IPS-18a (cell line): ENCODE measurements at regions not wholly inside any gene's neighbourhood (a gene's known extent, or its start where the extent isn't known, plus 50 kb on each side); places are given as distances from the start of the nearest gene placed in this dataset.

Source experiments
- H3K27ac ChIP-seq: one replicate; pipeline ENCODE4 v1.5.1; 2013; ENCODE audit warnings: low read length
- H3K27me3 ChIP-seq: one replicate; pipeline ENCODE4 v1.6.1; 2013; ENCODE audit warnings: mild to moderate bottlenecking, low read length; ENCODE audit not compliant: control insufficient read depth, insufficient read depth
- H3K36me3 ChIP-seq: one replicate; pipeline ENCODE4 v1.6.1; 2013; ENCODE audit warnings: low read depth, low read length; ENCODE audit not compliant: control insufficient read depth
- H3K4me1 ChIP-seq: one replicate; pipeline ENCODE4 v1.6.1; 2013; ENCODE audit warnings: low read depth, low read length; ENCODE audit not compliant: control insufficient read depth
- H3K4me3 ChIP-seq: one replicate; pipeline ENCODE4 v1.5.1; 2013; ENCODE audit warnings: low read length
- H3K9ac ChIP-seq: one replicate; pipeline ENCODE4 v1.6.1; 2013; ENCODE audit warnings: mild to moderate bottlenecking, low read length, moderate library complexity
- H3K9me3 ChIP-seq: one replicate; pipeline ENCODE4 v1.6.1; 2013; ENCODE audit warnings: low read depth, low read length; ENCODE audit not compliant: control insufficient read depth

GRCh38 chr9:26325444-26325829, 567.2 kb downstream of the CAAP1 start:
- H3K9me3 ChIP-seq = no peaks in the 10 kb centered on the region
- H3K27me3 ChIP-seq = no peaks in the 10 kb centered on the region
- no peaks in the 10 kb centered on the region for H3K4me1 ChIP-seq
- no peak overlapping the region for H3K9ac ChIP-seq
- H3K36me3 ChIP-seq = no peaks in the 10 kb centered on the region
- H3K27ac ChIP-seq = no peak overlapping the region
- H3K4me3 ChIP-seq = no peak overlapping the region

DNA sequence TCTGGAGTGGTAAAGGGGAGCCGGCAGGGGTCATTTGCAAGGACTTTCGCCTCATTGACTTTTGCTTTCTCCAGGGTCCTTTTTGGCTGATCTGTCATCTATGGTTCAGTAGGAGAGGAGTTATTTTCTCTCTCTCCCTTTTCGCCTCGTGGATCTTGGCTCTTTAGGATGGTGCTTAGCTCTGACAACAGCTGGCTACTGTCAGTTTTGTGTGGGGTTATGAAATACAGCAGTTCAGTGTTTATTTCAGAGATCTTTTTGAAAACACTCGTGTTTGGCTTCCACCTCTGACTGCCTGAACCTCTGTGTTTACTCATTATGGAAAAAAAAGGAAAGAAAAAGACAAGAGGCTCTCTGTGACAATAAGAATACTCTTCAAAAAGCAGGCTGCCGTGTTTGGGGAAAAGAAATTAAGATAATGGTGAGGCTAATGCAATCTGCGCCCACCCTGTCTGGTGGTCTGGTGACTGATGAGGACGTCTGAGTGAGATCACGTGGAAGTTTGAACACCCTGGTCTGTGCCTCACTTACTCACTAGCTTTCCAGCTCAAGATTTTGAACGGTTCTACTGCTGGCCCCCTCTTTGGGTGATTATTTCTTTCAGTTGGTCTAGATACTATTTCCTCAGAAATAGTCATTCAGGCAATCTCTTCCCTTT, 567.7 kb downstream of the CAAP1 start:
- Histone ChIP-seq H3K4me3 (no peak overlapping the region), H3K27ac (no peak overlapping the region), H3K27me3 (no peaks in the 10 kb centered on the region), H3K9me3 (no peaks in the 10 kb centered on the region), H3K9ac (no peak overlapping the region), H3K4me1 (no peaks in the 10 kb centered on the region), H3K36me3 (no peaks in the 10 kb centered on the region)

DNA sequence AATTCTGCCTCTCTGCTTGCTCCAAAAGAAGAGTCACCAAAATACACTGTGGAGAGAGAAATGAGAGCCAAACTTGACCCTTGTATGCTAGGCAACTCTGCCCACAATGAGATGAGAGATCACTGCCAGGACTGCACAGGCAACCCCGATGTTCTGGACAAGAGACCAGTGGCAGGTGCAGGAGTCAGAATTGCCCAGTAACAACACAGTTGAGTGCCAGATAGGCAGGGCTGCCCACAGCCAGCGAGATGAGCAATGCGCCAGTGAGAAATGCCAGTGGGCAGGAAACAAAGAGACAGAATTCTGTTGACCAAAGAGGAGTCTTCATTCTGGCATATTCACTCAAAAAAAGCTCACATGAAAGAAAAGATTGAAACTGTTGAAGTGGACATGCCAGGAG, 570.7 kb downstream of the CAAP1 start:
- H3K4me3 ChIP-seq = no peak overlapping the region
- no peak overlapping the region for H3K27ac ChIP-seq
- H3K9ac ChIP-seq = no peak overlapping the region
- no peaks in the 10 kb centered on the region for H3K4me1 ChIP-seq
- H3K27me3 ChIP-seq = no peaks in the 10 kb centered on the region
- no peaks in the 10 kb centered on the region for H3K36me3 ChIP-seq
- no peaks in the 10 kb centered on the region for H3K9me3 ChIP-seq

GRCh38 chr9:26319859-26320258, 572.7 kb downstream of the CAAP1 start:
- H3K4me3 ChIP-seq = no peak overlapping the region
- H3K36me3 ChIP-seq = no peaks in the 10 kb centered on the region
- no peak overlapping the region for H3K9ac ChIP-seq
- H3K4me1 ChIP-seq = no peaks in the 10 kb centered on the region
- H3K27ac ChIP-seq = no peak overlapping the region
- no peaks in the 10 kb centered on the region for H3K9me3 ChIP-seq
- H3K27me3 ChIP-seq = no peaks in the 10 kb centered on the region

- no peaks in the 10 kb centered on the region for H3K27me3 ChIP-seq
- H3K36me3 ChIP-seq = no peaks in the 10 kb centered on the region
- no peaks in the 10 kb centered on the region for H3K4me1 ChIP-seq
- no peak overlapping the region for H3K9ac ChIP-seq
- no peaks in the 10 kb centered on the region for H3K9me3 ChIP-seq
- no peak overlapping the region for H3K27ac ChIP-seq
- H3K4me3 ChIP-seq = no peak overlapping the region
Observed at GRCh38 chr9:26313108-26313507, 579.5 kb downstream of the CAAP1 start.

DNA sequence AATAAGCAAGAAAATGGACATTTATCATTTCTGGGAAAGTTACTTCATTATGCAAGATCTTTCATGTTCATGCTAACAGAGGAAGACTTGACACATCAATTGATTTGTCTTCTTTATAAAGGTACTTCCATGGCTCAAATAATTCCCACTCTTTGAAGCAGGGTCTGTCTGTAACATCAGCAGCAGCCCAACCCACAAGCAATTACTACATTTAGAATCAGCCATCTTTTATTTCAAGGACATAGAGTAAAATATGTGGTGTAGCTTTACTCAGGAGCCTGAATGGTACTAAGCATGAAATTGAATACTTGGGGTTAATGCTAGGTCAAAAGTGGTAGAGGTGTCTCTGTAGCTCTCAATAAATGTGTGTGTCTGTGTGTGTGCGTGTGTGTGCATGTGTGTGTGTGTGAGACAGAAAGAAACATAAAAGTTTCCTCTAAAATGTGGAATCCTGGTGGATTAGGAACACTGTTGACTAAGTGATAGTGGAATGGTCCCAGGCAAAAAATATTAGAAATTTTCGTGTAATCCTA, 581.1 kb downstream of the CAAP1 start:
- Histone ChIP-seq H3K4me3 (no peak overlapping the region), H3K4me1 (no peaks in the 10 kb centered on the region), H3K9ac (no peak overlapping the region), H3K27ac (no peak overlapping the region), H3K9me3 (no peaks in the 10 kb centered on the region), H3K27me3 (no peaks in the 10 kb centered on the region), H3K36me3 (no peaks in the 10 kb centered on the region)

DNA sequence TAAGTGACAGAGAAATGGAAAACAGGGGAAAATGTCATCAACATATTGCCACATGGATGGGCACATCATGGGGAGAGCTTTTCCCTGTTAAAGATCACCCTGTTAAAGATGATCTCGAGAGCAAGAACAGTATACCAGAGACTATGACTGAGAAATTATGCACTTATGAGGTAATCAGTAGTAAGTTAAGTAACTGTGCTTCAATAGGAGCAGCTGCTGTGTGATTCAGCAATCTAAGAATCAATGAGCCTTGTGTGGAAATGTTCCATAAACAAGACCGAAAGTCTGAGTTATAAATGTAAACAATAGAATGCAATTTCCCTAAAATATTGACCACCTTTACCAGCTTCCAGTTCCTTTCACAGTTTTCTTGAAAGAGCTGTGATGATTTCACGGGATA, 582.3 kb downstream of the CAAP1 start:
- Histone ChIP-seq H3K36me3 (no peaks in the 10 kb centered on the region), H3K27me3 (no peaks in the 10 kb centered on the region), H3K4me3 (no peak overlapping the region), H3K27ac (no peak overlapping the region), H3K4me1 (no peaks in the 10 kb centered on the region), H3K9ac (no peak overlapping the region), H3K9me3 (no peaks in the 10 kb centered on the region)

DNA sequence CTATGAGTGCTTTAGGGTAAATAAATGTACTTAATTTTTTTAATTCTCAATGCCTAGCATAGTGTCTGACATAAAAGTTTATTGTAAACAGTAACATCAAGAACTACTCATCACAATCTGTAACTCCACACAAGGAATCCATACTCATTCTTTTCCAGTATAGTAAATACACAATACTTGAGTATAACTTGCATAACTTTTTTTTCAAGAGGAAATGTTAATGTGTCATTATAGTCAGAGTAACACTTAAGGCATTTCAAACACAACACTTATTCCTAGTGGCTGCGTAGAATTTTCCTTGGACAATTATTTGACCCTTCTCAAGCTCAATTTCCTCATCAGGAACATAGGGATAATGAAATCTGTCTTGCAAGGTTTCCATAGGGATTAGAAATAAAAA, 584.3 kb downstream of the CAAP1 start:
- H3K4me3 ChIP-seq = no peak overlapping the region
- H3K27me3 ChIP-seq = no peaks in the 10 kb centered on the region
- no peaks in the 10 kb centered on the region for H3K36me3 ChIP-seq

GRCh38 chr9:26301659-26302058, 590.9 kb downstream of the CAAP1 start:
- no peak overlapping the region for H3K9ac ChIP-seq
- H3K27me3 ChIP-seq = no peaks in the 10 kb centered on the region
- no peak overlapping the region for H3K4me3 ChIP-seq
- no peaks in the 10 kb centered on the region for H3K9me3 ChIP-seq
- no peak overlapping the region for H3K27ac ChIP-seq
- H3K36me3 ChIP-seq = no peaks in the 10 kb centered on the region
- H3K4me1 ChIP-seq = no peaks in the 10 kb centered on the region

More for the DNA sequence above, 584.3 kb downstream of the CAAP1 start:
- Histone ChIP-seq H3K27ac (no peak overlapping the region), H3K9me3 (no peaks in the 10 kb centered on the region), H3K9ac (no peak overlapping the region), H3K4me1 (no peaks in the 10 kb centered on the region)

DNA sequence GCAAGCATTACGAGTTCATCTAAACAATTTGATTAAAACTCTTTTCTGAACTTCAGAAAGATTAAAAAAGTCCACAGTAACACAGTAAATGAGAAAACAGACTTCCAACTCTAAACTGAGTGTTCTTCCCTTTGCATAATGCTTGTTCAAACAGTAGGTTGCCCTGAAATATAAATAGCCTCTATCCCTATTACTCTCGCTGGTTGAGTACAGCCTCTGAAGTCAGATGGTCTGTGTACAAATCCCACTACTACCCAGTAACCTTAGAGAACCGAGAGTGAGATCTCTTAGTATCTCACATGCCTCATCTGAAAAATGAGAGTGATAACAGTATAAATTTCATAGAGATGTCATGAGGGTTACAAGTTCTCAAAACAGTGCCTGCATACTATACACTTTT, 591.6 kb downstream of the CAAP1 start:
- Histone ChIP-seq H3K9ac (no peak overlapping the region), H3K9me3 (no peaks in the 10 kb centered on the region), H3K36me3 (no peaks in the 10 kb centered on the region), H3K4me3 (no peak overlapping the region), H3K27me3 (no peaks in the 10 kb centered on the region), H3K4me1 (no peaks in the 10 kb centered on the region), H3K27ac (no peak overlapping the region)

- H3K36me3 ChIP-seq = no peaks in the 10 kb centered on the region
- no peaks in the 10 kb centered on the region for H3K4me1 ChIP-seq
- H3K4me3 ChIP-seq = no peak overlapping the region
- no peak overlapping the region for H3K9ac ChIP-seq
- no peaks in the 10 kb centered on the region for H3K27me3 ChIP-seq
- no peaks in the 10 kb centered on the region for H3K9me3 ChIP-seq
- H3K27ac ChIP-seq = no peak overlapping the region
Observed at GRCh38 chr9:26296910-26297572, 595.6 kb downstream of the CAAP1 start.

- Histone ChIP-seq H3K4me3 (no peak overlapping the region), H3K9ac (no peak overlapping the region), H3K27ac (no peak overlapping the region), H3K27me3 (no peaks in the 10 kb centered on the region), H3K4me1 (no peaks in the 10 kb centered on the region), H3K9me3 (no peaks in the 10 kb centered on the region), H3K36me3 (no peaks in the 10 kb centered on the region)
Observed at GRCh38 chr9:26292943-26293342, 599.7 kb downstream of the CAAP1 start.
